HG03457 (cell line): ENCODE measurements at regions not wholly inside any gene's neighbourhood (a gene's known extent, or its start where the extent isn't known, plus 50 kb on each side); places are given as distances from the start of the nearest gene placed in this dataset.

ENCODE experiments used
- ATAC-seq: cut with Tn5 transposase; IDR thresholded peaks from one replicate; pipeline ENCODE4 v1.9.1; 2021; ENCODE audit warnings: moderate number of reproducible peaks; ENCODE audit not compliant: unreplicated experiment

DNA sequence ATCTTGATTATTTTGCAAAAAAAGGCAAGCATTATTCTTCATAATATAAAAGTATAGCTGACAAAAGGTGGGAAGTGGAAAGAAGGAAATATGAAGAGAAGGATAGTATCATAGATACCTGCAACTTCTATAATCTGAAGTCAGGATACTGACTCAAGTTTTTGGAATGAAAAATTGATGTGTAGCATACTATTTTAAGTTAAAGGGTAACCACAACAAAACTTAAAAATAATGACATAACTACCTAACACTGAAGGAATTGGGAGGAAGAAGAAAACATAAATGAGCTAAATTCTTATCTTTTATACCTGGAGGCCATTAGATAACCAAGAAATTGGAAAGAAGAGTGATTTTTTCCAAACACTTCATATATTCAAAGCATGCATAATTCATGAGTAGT lies 51.8 kb upstream of the TLE1 start:
- no peak for ATAC-seq

- ATAC-seq = no peak
These were observed 58.7 kb upstream of the TLE1 start for GRCh38 chr9:81748091-81748490.

DNA sequence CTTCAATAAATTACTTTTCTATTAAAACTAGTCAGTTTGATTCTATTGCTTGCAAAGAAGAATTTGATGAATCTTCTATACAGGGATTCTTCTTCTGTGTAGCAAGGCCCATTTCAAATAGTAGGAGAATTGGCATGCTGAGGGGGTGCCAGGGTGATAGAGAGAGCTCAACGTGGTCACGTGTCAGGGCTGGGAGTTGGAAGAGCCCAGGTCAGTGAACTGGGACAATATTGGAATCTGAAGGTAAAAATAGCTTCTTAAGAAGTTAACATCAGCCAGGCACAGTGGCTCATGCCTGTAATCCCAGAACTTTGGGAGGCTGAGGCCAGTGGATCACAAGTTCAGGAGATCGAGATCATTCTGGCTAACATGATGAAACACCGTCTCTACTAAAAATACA lies 64.1 kb upstream of the TLE1 start:
- no peak for ATAC-seq

DNA sequence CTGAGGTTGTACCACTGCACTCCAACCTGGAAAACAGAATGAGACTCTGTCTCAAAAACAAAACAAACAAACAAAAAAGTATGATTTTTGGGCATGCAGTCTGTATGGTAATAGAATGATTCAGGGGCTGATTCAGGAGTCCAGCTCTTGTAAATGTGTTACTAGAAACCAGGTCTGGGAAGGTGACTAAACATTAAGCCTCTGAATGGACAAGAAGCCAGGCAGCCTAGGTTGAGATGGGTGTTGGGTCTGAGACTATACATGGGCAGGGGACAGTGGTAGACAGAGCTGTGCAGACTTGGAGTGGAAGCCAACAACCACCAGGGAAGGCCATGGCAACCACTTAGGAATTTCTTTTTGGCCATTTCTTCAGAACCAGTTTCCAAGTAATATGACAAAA lies 64.9 kb upstream of the TLE1 start:
- no peak for ATAC-seq

DNA sequence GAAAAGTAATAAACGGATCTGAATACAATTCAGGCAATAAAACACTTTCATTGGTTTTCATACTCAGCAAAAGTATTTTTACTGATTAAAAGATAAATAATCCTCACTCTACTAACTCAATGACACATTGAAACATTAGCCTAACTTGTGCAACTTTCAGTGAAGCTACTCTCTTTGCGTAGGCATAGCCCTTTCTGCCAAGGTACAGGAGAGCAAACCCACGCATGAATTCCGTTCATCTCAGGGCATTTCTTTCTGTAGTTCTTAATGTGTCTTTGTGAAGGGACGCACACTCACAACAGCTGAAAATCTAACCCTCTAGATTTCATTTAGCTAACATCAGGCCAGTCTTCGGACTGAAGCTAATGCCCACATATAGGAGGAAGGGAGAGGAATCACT lies 66.4 kb upstream of the TLE1 start:
- ATAC-seq = no peak

DNA sequence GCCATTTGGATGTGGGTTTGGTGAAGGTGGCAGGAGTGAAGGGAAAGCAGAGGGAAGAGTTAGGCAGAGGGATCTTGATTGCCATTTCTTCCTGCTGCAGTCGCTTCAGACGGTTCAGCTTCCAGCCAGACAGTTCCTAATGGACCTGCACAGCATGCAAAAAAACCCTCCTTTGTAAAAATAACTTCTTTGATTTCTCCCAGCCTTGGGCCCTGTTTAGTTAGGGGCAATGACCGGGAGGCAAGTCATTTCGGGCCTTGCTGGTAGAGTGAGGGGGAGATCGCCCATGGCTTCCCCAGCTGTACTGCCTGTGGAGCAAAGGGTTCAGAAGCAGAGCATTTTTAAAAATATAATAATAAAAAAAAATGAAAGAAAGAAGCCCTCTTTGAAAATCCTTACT lies 67.2 kb upstream of the TLE1 start:
- ATAC-seq = no peak

- ATAC-seq = no peak
These were observed 68.9 kb upstream of the TLE1 start for GRCh38 chr9:81758123-81758797.

DNA sequence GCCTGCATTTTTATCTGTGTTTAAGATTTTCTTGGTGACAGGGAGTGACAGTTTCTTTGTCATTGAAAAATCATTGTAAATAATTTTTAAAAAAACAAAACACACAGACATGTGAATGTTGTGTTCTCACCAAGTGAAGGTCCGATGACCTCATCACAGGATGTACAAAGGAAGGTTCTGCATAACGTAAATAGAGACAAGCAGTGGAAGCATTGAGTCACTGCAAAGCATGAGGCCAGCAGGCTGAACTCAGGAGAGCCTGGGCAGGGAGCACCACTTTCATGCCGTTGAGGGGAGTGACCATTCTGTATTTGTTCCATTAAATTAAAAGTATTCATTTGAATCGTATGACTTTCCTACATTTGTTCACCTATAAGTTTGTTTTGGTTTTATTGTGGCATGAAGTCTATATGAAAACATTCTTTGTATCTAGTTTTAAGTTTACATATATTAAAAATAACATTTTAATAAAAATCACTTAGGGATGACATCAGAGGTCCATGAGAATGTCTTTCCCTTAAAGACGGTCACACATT lies 70.4 kb upstream of the TLE1 start:
- no peak for ATAC-seq

- ATAC-seq = no peak
These were observed 78.6 kb upstream of the TLE1 start for GRCh38 chr9:81767921-81768320.

DNA sequence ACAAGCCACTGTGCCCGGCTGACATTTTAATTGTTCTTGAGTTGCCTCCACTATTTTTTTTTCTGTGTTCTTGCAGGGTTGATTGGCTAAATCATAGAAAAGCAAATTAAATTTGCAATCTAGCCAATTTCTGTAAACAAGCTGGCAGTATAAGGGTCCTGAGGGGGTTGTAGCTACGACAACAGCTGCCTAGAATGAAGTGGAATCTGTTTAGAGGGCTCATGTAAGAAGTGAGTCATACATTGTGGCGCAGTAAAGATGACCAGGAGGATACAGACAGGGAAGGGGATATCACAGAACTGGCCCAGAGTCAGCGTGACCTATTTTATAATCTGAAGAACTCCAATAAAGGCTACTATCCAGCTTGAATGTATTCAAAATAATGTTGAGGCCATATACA lies 82.2 kb upstream of the TLE1 start:
- no peak for ATAC-seq

DNA sequence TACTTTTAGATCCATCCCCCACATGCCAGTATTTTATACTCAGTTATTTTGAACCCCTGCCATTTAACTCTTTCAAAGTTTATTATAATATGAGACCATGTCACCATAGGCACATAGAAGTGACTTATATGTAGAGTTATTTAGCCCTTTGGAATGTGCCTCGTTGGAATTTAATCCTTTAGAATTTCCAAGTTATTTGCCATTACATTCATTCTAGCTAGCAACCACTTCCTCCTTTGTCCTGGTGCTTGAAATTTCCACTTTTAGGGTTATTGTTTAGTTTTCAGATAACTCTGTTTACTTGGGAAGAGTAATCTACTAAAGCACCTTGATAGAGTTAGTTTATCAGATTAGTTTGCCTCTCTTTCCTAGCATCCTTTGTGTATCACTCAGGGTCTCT lies 82.8 kb upstream of the TLE1 start:
- ATAC-seq = no peak

DNA sequence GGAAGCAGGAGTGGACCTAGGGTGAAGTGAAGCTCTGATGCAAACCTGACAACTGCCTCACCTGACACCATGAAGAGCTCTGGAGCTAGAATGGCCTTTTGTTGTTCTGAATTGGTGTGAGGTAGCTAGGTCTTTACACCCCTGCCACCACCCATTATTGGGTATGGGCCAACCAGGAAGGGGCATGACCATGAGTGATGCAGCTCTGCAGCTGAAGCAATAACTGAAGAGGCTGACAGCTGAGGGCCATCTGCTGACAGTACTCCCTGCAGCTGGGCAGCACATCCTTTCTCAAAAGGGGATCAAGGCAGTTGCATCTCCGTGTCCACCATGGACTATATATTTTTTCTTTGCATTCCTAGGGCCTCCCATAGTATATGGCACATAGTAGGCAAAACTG lies 87.0 kb upstream of the TLE1 start:
- no peak for ATAC-seq

DNA sequence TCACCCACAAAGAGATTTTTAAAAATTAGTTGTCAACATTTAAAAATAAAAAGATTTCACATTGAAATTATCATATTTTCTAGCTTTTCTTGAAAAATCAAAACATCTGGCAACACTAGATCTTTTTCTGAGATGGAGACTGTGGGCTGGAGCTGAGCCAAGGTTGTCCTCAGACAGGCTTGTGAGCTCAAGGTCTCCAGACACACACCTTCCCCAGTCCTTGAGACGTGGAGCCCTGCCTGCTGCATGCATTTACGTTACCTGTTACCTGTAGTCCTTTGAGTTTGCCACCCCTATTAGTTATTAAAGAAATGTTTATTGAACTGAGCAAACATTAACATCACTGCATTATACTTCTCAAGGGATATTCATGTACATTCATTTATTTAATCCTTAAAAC lies 87.5 kb upstream of the TLE1 start:
- ATAC-seq = no peak

GRCh38 chr9:81777482-81777881 lies 88.1 kb upstream of the TLE1 start:
- no peak for ATAC-seq

GRCh38 chr9:81782313-81782995 lies 93.1 kb upstream of the TLE1 start:
- no peak for ATAC-seq

- no peak for ATAC-seq
These were observed 98.6 kb upstream of the TLE1 start for GRCh38 chr9:81787747-81788632.

DNA sequence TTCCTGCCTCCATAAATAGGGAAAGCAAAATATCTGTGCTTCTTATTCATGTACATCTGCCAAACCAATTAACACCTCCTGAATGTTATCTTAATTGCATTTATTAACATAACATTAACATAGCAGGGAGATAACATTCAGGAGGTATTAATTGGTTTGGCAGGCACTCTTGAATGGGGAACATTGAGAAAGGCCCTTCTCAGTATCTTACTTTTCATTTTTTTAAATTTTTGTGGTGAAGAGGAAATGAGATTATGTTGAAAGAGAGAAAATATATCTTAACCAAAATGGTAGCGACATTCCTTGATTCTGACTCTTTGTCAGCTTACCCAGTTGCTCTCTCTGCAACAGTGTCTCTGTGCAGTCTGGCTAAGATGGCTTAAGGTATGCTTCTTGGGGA lies 100.4 kb upstream of the TLE1 start:
- ATAC-seq = no peak

DNA sequence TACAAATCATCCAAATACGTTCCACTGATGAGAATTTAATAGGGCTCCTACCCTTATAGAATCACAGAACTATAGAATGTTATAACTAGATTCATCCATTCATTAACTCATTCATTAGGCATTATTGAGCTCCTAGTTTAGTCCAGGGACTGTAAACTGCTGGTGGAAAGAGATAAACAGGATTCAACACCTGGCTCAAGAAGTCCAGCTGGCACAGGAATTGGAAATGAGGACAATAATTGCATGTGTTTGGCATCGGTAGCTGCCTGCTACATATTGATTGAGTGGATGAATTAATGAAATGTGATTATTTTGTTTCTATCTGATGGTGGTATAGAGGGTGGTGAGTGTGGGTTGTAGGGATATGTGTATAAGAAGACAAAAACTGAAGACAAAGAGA lies 100.8 kb upstream of the TLE1 start:
- ATAC-seq = no peak

DNA sequence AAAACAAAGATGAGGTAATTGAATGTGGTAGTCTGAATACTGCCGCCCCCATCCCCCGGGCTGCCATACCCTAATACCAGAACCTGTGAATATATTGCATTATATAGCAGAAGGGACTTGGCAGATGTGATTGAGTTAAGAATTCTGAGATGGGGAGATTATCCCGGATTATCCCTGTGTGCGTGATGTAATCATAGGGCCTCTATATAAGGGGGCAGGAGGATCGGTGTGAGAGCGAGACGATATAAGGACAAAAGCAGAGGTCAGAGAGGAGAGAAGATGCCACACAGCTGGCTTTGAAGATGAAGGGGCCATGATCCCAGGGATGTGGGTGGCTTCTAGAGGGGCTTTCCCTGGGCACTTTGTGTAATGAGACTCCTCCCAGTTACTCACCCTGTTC lies 101.7 kb upstream of the TLE1 start:
- ATAC-seq = no peak

DNA sequence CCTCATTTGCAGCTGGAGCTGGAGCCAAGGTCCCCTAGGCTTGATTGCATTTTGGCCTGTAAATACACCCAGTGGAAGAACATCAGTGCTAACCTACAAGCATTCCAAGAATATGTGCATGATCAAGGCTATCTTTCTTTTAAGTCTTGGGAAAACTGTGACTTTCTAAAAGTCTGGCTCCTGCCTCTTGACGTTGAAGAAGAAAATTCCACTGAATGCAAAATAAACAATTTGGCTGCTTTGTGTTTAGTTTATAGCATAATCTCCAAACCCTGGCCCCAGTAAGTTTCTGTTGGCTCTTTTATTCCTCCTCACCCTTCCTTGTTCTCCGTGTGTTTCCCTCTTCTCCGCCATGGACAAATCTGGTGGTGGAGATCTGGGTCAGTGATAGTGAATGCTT lies 109.3 kb upstream of the TLE1 start:
- ATAC-seq = no peak

GRCh38 chr9:81801190-81801589 lies 111.8 kb upstream of the TLE1 start:
- no peak for ATAC-seq

DNA sequence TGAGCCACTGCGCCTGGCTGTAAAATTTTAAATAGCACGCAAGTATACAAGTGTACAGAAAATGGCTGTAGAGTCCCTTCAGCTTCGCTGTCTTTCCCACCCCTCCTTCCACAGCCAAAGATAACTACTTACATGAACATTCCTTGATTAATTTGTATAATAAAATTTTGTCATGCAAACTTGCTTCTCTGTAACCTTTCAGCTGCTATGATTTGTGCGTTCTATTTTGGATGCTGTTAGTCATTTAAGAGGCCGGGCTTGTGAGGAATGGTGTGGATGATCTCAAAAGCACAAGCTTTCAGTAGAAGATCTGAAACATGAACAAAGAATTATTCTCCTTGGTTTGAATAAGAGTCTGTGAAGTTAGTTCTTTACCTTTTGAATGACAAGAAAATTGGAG lies 115.0 kb upstream of the TLE1 start:
- no peak for ATAC-seq
